ENCODE measurements at regions not wholly inside any gene's neighbourhood (a gene's known extent, or its start where the extent isn't known, plus 50 kb on each side); places are given as distances from the start of the nearest gene placed in this dataset.
"Not testable (repeated sequence)": the region's sequence is repeated elsewhere in the genome, so short reads cannot be mapped to it uniquely, and the experiment has no call there.

GRCh38 chr7:33784000-33784399 is 121.3 kb upstream of the BMPER start:
- no peak for DNase-seq (ENCODE audit: low spot score)

GRCh38 chr7:33788531-33788930 is 116.8 kb upstream of the BMPER start:
- DNase-seq (ENCODE audit: low spot score) = no peak

- DNase-seq (ENCODE audit: low spot score) = no peak
Observed at GRCh38 chr7:33789871-33790630, 115.3 kb upstream of the BMPER start.

- DNase-seq (ENCODE audit: low spot score) = no peak
Observed at GRCh38 chr7:33790746-33791145, 114.6 kb upstream of the BMPER start.

- no peak for DNase-seq (ENCODE audit: low spot score)
Observed at GRCh38 chr7:33792041-33792440, 113.3 kb upstream of the BMPER start.

- no peak for DNase-seq (ENCODE audit: low spot score)
Observed at GRCh38 chr7:33792547-33793105, 112.7 kb upstream of the BMPER start.

GRCh38 chr7:33793616-33794015 is 111.7 kb upstream of the BMPER start:
- no peak for DNase-seq (ENCODE audit: low spot score)

GRCh38 chr7:33794419-33794818 is 110.9 kb upstream of the BMPER start:
- no peak for DNase-seq (ENCODE audit: low spot score)

GRCh38 chr7:33794959-33795358 is 110.4 kb upstream of the BMPER start:
- no peak for DNase-seq (ENCODE audit: low spot score)

GRCh38 chr7:33796538-33796937 is 108.8 kb upstream of the BMPER start:
- DNase-seq (ENCODE audit: low spot score) = no peak

GRCh38 chr7:33797512-33797911 is 107.8 kb upstream of the BMPER start:
- DNase-seq (ENCODE audit: low spot score) = not testable (repeated sequence)

- DNase-seq (ENCODE audit: low spot score) = no peak
Observed at GRCh38 chr7:33798686-33799325, 106.5 kb upstream of the BMPER start.

GRCh38 chr7:33799766-33800165 is 105.6 kb upstream of the BMPER start:
- no peak for DNase-seq (ENCODE audit: low spot score)

- DNase-seq (ENCODE audit: low spot score) = no peak
Observed at GRCh38 chr7:33802600-33802999, 102.7 kb upstream of the BMPER start.

- DNase-seq (ENCODE audit: low spot score) = no peak
Observed at GRCh38 chr7:33804140-33804660, 101.1 kb upstream of the BMPER start.

- DNase-seq (ENCODE audit: low spot score) = peak; percentile 38
Observed at GRCh38 chr7:33805630-33806233, 99.6 kb upstream of the BMPER start.

GRCh38 chr7:33806298-33807154 is 98.8 kb upstream of the BMPER start:
- DNase-seq (ENCODE audit: low spot score) = no peak

GRCh38 chr7:33807155-33807530 is 98.2 kb upstream of the BMPER start:
- no peak for DNase-seq (ENCODE audit: low spot score)

GRCh38 chr7:33807779-33808482 is 97.4 kb upstream of the BMPER start:
- peak; percentile 96 for DNase-seq (ENCODE audit: low spot score)

GRCh38 chr7:33809228-33809627 is 96.1 kb upstream of the BMPER start:
- DNase-seq (ENCODE audit: low spot score) = no peak

GRCh38 chr7:33810356-33810755 is 95.0 kb upstream of the BMPER start:
- no peak for DNase-seq (ENCODE audit: low spot score)

Measured in kidney tubule cell (primary cell).